GM13976 (cell line): ENCODE measurements at regions not wholly inside any gene's neighbourhood (a gene's known extent, or its start where the extent isn't known, plus 50 kb on each side); places are given as distances from the start of the nearest gene placed in this dataset.

Experiments used
- DNase-seq: peaks from one replicate; pipeline ENCODE4 v3.0.0; 2012; ENCODE audit warnings: low spot score
- in situ Hi-C: fragments of 300-500 bp; cut with MboI; formaldehyde crosslinking; loops from one replicate; pipeline ENCODE4 v1.12.0; 2022; ENCODE audit warnings: low sequenced_read_pairs, mixed read lengths, inconsistent platforms; ENCODE audit not compliant: unreplicated experiment
- TF ChIP-seq, protein P1 (sequence below): IDR thresholded peaks from 2 replicates; pipeline ENCODE4 v1.5.1; 2012; ENCODE audit warnings: borderline replicate concordance, mild to moderate bottlenecking; ENCODE audit not compliant: insufficient read depth; ENCODE audit errors: extremely low read depth, missing control alignments, control extremely low read depth

DNA sequence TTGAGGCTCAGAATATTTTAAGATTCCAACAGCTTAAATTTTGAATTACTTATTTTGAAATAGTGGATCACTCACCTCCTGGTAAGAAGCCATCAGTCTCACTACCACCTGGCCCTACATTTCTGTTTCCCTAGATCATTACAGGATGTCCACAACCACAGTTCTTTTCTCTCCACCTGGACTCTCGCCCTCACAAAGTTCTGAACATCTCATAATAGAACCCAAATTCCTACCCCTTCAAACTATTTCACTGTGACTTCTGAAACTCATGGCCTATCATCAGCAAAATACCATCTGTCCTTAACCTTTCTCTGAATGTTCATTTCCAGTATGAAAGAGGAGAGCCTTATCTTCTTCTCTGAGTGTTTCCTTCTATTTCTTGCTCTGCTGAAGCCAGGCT is 299.2 kb upstream of the MGAT5 start:
- in situ Hi-C loops, result no loop called here
- no peak for DNase-seq
- TF ChIP-seq, protein P1, sequence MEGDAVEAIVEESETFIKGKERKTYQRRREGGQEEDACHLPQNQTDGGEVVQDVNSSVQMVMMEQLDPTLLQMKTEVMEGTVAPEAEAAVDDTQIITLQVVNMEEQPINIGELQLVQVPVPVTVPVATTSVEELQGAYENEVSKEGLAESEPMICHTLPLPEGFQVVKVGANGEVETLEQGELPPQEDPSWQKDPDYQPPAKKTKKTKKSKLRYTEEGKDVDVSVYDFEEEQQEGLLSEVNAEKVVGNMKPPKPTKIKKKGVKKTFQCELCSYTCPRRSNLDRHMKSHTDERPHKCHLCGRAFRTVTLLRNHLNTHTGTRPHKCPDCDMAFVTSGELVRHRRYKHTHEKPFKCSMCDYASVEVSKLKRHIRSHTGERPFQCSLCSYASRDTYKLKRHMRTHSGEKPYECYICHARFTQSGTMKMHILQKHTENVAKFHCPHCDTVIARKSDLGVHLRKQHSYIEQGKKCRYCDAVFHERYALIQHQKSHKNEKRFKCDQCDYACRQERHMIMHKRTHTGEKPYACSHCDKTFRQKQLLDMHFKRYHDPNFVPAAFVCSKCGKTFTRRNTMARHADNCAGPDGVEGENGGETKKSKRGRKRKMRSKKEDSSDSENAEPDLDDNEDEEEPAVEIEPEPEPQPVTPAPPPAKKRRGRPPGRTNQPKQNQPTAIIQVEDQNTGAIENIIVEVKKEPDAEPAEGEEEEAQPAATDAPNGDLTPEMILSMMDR, result no peak

DNA sequence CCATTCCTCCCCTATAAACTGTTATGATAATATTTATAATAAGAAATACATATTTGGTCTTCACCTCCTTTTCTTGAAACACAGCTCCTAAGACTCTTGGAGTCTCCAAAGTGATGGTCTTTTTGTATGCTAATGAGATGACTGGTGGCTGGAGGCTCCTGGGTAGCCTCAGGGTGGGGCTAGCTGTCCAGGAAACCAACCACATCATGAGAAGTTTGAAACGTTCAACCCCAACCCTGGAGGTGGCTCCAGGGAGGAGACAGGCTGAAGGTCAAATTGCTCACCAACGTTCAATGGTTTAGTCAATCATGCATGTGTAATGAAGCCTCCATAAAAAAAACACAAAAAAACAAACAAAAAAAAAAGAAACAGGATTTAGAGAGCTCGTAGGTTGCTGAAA is 298.7 kb upstream of the MGAT5 start:
- no peak for DNase-seq
- TF ChIP-seq, protein P1, result no peak
- in situ Hi-C loops, result no loop called here

DNA sequence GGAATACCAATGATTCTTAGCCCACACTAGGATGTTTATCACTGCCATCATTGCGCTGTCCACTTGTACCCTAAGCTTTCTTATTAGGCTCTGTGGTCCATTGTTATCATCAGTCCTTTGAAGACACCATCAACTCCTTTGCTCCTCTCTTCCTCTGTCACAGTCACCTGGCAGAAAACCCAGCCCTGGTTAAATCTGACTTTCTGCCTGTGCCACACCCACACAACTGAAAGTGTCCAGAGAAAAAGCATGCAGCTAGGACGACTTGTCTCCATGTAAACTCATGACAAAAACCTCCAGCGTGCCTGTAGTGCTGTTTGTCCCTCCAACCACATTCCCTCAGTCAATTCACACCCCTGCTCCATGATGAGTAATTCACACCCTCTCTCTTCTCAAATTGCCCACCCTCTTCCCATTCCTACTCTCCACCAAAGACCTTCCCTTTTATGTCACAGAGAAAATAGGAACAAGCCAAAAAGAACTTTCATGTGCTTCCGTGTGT is 297.4 kb upstream of the MGAT5 start:
- in situ Hi-C loops, result no loop called here
- DNase-seq, result no peak
- TF ChIP-seq, protein P1, result no peak

DNA sequence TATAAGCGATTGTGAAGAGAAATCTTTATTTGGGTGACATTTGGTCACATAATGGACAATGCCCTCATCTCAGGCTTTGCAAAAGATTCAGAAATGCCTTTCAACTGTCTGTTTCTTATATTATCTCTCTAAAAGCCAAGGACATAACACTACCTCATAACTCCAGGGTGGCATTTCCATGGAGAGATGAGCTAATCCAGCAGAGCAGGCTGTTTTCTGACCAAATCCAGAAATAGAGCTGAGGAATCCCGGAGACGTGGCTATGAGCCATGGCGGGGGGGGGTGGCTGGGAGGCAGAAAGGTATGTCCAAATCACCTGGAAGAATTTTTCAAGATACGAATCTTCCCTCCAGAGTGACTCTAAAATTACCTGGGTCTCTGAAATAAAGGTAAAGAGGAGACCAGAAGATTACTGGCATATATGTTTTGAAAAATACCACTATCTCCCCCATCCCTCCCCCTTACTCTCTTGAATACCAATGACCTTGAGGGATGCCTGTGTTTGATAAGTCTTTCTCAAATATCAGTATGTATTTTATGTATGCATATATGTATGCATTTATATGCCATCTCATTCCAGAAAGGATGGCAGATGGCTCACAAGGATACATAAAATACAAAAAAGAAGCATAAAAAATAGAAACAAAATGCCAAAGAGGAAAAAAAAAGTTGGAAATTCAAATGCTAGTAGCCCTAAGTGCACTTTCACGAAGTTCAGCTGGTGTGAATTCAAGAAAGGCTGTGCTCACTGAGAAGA is 296.0 kb upstream of the MGAT5 start:
- no peak for DNase-seq
- TF ChIP-seq, protein P1, result no peak
- in situ Hi-C loops, result no loop called here

DNA sequence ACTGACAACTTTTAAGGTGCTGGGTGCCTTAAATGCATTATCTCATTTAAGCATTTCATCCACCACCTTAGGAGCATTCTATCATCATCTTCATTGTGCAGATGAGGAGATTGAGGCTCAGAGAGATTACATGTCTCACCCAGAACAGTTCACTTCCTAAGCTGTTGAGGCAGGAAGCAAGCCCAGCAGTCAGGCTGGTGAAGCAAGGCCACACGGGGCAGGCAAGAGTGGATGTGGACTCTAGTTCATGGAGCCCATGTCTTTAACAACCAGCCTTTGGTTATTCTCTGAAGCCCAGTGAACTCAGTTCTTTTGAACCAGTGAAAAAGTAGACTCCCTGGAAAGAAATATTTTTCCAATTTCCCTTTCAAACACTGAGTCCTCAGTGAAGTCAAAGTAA is 294.8 kb upstream of the MGAT5 start:
- TF ChIP-seq, protein P1, result no peak

DNA sequence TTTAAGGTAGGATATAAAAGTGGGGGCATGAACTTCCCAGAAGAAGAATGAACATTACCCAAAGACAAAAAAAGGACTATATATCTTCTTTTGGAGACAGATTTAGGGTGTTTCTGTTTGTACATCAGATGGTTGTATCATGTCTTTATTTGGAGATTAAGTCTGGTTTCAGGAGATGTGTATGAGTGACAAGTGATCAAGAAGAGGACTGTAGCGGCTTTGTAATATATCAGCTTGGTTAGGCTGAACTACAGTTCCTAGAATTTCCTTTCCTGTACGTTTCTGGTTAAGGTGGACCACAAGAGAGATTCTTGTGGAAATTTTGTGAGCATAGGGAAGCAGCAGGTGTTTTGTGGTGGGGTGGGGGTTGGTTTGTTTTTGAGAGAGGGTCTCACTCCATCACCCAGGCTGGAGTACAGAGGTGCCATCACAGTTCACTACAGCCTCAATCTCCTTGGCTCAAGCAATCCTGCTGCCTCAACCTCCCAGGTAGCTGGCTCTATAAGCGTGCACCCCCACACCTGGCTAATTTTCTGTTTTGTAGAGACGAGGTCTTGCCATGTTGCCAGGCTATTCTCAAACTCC is 287.1 kb upstream of the MGAT5 start:
- TF ChIP-seq, protein P1, result no peak
- in situ Hi-C loops, result no loop called here
- no peak for DNase-seq

More for the DNA sequence above, 294.8 kb upstream of the MGAT5 start:
- in situ Hi-C loops, result no loop called here
- no peak for DNase-seq
